Epithelial cell of esophagus (primary cell): ENCODE measurements at regions not wholly inside any gene's neighbourhood (a gene's known extent, or its start where the extent isn't known, plus 50 kb on each side); places are given as distances from the start of the nearest gene placed in this dataset.

ENCODE experiments used
- DNase-seq: peaks from one replicate; pipeline ENCODE4 v3.0.0; 2010; ENCODE audit warnings: low read depth
- H3K4me3 ChIP-seq: 2 replicates; pipeline ENCODE4 v1.5.1; 2011; ENCODE audit warnings: mild to moderate bottlenecking, low read length, control low read depth
- CTCF ChIP-seq: IDR thresholded peaks from 2 replicates; pipeline ENCODE4 v1.5.1; 2011; ENCODE audit warnings: low read depth, mild to moderate bottlenecking, low read length, control low read depth, inconsistent platforms; ENCODE audit not compliant: insufficient read depth; ENCODE audit errors: missing control alignments

DNA sequence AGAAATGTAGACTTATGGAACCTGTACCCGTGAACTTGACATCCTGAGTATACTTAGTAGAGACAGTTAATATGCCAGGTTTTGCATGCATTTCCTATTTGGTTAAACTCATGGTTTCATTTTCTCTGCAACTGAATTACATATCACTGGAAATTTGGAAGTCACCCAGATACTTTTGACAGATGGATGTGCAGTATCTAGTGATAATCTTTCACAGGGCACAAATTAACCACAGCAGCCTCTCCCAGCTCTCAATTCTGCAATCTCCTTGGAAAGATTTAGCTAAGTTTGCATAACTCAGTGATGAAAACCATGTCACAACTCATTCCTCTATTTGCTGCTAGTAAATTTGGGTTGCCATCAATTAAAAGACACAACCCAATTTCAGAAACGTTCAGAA, 162.3 kb upstream of the TPM1 start:
- no peak for TF ChIP-seq CTCF
- DNase-seq: no peak

GRCh38 chr15:62881056-62881455, 161.5 kb upstream of the TPM1 start:
- DNase-seq: no peak
- H3K4me3 ChIP-seq: no peak overlapping the region
- no peak for TF ChIP-seq CTCF

More for the DNA sequence above, 162.3 kb upstream of the TPM1 start:
- no peak overlapping the region for H3K4me3 ChIP-seq

DNA sequence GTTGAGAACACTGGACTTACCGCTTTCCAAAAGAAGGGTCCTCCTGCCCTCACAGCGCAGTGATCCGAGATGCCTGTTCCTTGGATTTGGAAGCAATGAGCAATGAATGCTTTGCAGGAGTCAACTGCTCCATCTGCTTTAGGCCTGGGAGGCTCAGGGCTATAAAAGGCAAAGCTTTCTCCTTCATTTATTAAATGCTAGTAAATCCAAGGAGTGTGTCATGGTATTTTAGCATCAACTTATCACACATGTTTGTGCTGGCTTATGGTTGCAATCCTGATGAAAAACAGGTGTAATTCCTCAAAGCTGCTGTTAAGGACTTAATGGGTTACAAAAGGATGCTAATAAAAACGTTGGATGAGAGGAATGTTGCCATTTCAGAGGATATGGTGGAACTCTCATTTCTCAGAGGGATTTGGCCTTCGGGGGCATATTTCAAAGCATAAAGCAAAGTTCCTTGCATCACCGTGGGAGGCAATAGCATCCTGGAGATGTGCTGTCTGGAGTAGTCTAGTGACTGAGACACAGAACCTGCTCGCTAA, 158.5 kb upstream of the TPM1 start:
- no peak overlapping the region for H3K4me3 ChIP-seq
- no peak for DNase-seq
- TF ChIP-seq CTCF: no peak

DNA sequence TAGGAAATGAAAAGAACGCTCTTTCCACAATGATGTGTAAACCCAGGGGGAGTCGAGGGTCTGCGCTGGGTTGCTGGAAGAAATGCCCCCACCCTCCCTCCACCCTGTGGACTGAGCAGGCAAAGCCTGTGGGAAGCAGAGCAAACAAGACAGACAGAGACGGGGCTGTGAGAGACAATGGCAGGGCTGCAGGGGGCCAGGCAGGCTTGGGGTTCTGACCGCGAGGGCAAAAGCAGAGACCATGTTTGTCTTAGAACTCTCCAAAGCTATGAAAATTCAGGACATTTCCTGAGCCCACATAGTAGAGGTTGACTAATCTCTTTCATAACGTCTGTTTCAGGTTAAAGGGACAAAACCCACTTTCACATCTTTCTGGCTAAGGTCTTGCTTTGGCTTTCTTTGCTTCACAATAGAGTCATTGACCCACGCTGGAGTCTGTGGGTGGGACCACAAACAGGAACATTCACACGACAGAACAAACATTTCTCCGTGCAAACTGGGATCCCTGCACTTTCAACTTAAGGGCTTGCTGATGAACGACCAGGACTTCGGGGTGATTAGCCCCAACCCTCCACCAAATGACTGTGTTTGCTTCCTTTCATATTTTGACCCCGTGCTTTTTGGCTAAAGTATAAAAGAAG, 156.0 kb upstream of the TPM1 start:
- no peak for DNase-seq
- TF ChIP-seq CTCF: no peak
- no peak overlapping the region for H3K4me3 ChIP-seq

GRCh38 chr15:62887113-62887570, 155.4 kb upstream of the TPM1 start:
- no peak for DNase-seq
- H3K4me3 ChIP-seq: no peak overlapping the region
- no peak for TF ChIP-seq CTCF

- H3K4me3 ChIP-seq: no peak overlapping the region
- TF ChIP-seq CTCF: no peak
- DNase-seq: peak; percentile 62
Measured at GRCh38 chr15:62888623-62889022, 153.9 kb upstream of the TPM1 start.

GRCh38 chr15:62889141-62889661, 153.3 kb upstream of the TPM1 start:
- TF ChIP-seq CTCF: no peak
- no peak overlapping the region for H3K4me3 ChIP-seq
- DNase-seq: no peak
